K562 (cell line): ENCODE measurements at regions not wholly inside any gene's neighbourhood (a gene's known extent, or its start where the extent isn't known, plus 50 kb on each side); places are given as distances from the start of the nearest gene placed in this dataset.

Source experiments
- ATF2 ChIP-seq: sonication (generic); formaldehyde crosslinking; IDR thresholded peaks from 2 replicates; pipeline ENCODE4 v1.8.1; 2022; ENCODE audit warnings: missing genetic modification reagents
- CBX3 ChIP-seq, 2 experiments: IDR thresholded peaks; 1 replicate in 1 of 2; 2 replicates in 1 of 2; pipeline ENCODE4 v1.6.1; 2012; ENCODE audit warnings: inconsistent platforms in 2 of 2, low read length in 2 of 2, borderline replicate concordance in 1 of 2, control low read depth in 1 of 2
- NBN ChIP-seq: fragments of 450-650 bp; IDR thresholded peaks from 2 replicates; pipeline ENCODE4 v1.6.1; 2016; ENCODE audit warnings: low read depth, mild to moderate bottlenecking
- NR2C2 ChIP-seq, 2 experiments: fragments of 200-800 bp in 1 of 2; sonication (Bioruptor generic) in 1 of 2; sonication (generic) in 1 of 2; formaldehyde crosslinking in 1 of 2; IDR thresholded peaks; 2 replicates each; pipeline versions ENCODE4 v1.6.1 to v1.8.0; 2016 to 2022; ENCODE audit warnings: mild to moderate bottlenecking in 1 of 2, missing compliant biosample characterization in 1 of 2, missing genetic modification characterization in 1 of 2, missing genetic modification reagents in 1 of 2
- ZNF146 ChIP-seq: IDR thresholded peaks from one replicate; pipeline ENCODE4 v1.6.1; 2018; ENCODE audit warnings: missing compliant biosample characterization; ENCODE audit not compliant: unreplicated experiment

GRCh38 chr14:99009871-99010270, 262.1 kb downstream of the BCL11B start:
- TF ChIP-seq CBX3 (IDR thresholded peaks at IDR 0.05; ENCODE audit: borderline replicate concordance in 1 of 2, low read length in 2 of 2) (no peak), NR2C2 (CRISPR knock-in tag; IDR thresholded peaks at IDR 0.05) (no peak), NR2C2 (tag; IDR thresholded peaks at IDR 0.05) (no peak), ZNF146 (CRISPR knock-in tag) (no peak), NBN (no peak), ATF2 (CRISPR knock-in tag) (no peak)
